ENCODE measurements at regions not wholly inside any gene's neighbourhood (a gene's known extent, or its start where the extent isn't known, plus 50 kb on each side); places are given as distances from the start of the nearest gene placed in this dataset.
"Not testable (repeated sequence)": the region's sequence is repeated elsewhere in the genome, so short reads cannot be mapped to it uniquely, and the experiment has no call there.

DNA sequence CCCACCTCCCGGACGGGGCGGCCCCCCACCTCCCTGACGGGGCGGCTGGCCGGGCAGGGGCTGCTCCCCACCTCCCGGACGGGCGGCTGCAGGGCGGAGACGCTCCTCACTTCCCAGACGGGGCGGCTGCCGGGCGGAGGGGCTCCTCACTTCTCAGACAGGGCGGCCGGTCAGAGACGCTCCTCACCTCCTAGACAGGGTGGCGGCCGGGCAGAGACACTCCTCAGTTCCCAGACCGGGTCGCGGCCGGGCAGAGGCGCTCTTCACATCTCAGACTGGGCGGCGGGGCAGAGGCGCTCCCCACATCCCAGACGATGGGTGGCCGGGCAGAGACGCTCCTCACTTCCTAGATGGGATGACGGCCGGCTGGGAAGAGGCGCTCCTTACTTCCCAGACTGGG is 123.7 kb downstream of the SLC4A3 start:
- TF ChIP-seq, protein P1, sequence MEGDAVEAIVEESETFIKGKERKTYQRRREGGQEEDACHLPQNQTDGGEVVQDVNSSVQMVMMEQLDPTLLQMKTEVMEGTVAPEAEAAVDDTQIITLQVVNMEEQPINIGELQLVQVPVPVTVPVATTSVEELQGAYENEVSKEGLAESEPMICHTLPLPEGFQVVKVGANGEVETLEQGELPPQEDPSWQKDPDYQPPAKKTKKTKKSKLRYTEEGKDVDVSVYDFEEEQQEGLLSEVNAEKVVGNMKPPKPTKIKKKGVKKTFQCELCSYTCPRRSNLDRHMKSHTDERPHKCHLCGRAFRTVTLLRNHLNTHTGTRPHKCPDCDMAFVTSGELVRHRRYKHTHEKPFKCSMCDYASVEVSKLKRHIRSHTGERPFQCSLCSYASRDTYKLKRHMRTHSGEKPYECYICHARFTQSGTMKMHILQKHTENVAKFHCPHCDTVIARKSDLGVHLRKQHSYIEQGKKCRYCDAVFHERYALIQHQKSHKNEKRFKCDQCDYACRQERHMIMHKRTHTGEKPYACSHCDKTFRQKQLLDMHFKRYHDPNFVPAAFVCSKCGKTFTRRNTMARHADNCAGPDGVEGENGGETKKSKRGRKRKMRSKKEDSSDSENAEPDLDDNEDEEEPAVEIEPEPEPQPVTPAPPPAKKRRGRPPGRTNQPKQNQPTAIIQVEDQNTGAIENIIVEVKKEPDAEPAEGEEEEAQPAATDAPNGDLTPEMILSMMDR (IDR thresholded peaks at IDR 0.05), result not testable (repeated sequence)
- TF ChIP-seq POLR2A, EP300 (IDR thresholded peaks at IDR 0.05): not testable (repeated sequence)
